Lower lobe of right lung (tissue), 2 donors: ENCODE measurements at regions not wholly inside any gene's neighbourhood (a gene's known extent, or its start where the extent isn't known, plus 50 kb on each side); places are given as distances from the start of the nearest gene placed in this dataset.

Experiments
- ATAC-seq, 2 donors: fragments of 200-7000 bp; cut with Tn5 transposase; one replicate each; pipeline ENCODE4 v1.9.1; 2020 to 2022; ENCODE audit warnings: mild to moderate bottlenecking in 2 of 2, moderate library complexity in 2 of 2
- DNase-seq: peaks from one replicate; pipeline ENCODE4 v3.0.0-alpha.2; 2020
- H3K27ac ChIP-seq: fragments of 200-600 bp; one replicate; pipeline ENCODE4 v1.8.0; 2022
- H3K27me3 ChIP-seq: fragments of 200-600 bp; one replicate; pipeline ENCODE4 v1.8.0; 2022; ENCODE audit warnings: low read depth
- H3K36me3 ChIP-seq: fragments of 200-600 bp; one replicate; pipeline ENCODE4 v1.8.0; 2022; ENCODE audit warnings: mild to moderate bottlenecking
- H3K4me1 ChIP-seq: fragments of 200-600 bp; one replicate; pipeline ENCODE4 v1.8.0; 2022
- H3K4me3 ChIP-seq: fragments of 200-600 bp; one replicate; pipeline ENCODE4 v1.8.0; 2022; ENCODE audit warnings: mild to moderate bottlenecking
- H3K9me3 ChIP-seq: fragments of 200-600 bp; one replicate; pipeline ENCODE4 v1.8.0; 2022
- intact Hi-C: fragments of 100-400 bp; cut with DNase I; formaldehyde crosslinking; loops from one replicate; pipeline ENCODE4 v1.11.0; 2022
- TF ChIP-seq, protein P1 (sequence below): fragments of 200-600 bp; IDR thresholded peaks from one replicate; pipeline ENCODE4 v1.8.0; 2022; ENCODE audit warnings: antibody characterized with exemption, mild to moderate bottlenecking
- donor health status: DM: no; HTN: yes; CAD: no; lungs with severe emphysema.

DNA sequence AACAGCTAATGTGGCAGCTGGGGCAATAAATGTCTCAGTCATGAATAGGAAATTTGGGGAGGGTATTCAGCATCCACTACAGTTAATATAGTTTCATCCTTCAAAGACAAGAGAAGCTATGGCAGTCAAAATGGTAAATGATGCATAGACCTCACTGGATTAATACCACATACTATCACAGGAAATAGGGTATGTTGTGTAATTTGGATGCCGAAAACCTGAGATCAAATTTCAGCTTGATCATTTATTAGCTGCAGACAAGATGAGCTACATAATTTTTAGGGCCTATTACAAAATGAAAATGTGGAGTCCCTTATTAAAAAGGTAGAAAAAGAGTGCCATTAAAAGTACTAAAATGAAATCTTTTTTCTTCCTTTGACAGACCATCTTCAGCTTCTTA lies 112.6 kb upstream of the MTAP start:
- intact Hi-C loops: no loop called here

DNA sequence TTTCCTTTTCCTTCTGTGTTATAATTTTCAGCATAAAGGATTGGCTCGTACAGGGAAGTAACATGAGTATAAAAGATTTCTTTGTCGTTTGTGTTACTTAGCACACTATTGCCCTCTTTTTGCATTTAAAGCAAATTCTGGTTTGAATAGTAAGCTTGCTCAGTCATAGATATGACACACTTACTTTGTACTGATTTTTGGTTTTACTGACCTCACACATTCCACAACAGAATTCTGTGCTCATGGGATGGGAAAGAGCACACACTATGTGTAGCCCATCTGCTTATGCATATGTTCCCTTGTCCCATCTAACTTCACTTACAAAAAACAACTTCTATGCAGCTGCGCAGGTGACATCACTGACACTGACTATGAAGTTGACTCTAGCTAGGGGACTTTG lies 111.9 kb upstream of the MTAP start:
- no peak overlapping the region for H3K4me3 ChIP-seq
- H3K4me1 ChIP-seq: no peaks in the 10 kb centered on the region
- no peak overlapping the region for H3K27ac ChIP-seq
- ATAC-seq (no peak), DNase-seq (no peak)
- H3K27me3 ChIP-seq: peaks cover 6% of the 10 kb centered on the region
- no peaks in the 10 kb centered on the region for H3K9me3 ChIP-seq
- TF ChIP-seq, protein P1, sequence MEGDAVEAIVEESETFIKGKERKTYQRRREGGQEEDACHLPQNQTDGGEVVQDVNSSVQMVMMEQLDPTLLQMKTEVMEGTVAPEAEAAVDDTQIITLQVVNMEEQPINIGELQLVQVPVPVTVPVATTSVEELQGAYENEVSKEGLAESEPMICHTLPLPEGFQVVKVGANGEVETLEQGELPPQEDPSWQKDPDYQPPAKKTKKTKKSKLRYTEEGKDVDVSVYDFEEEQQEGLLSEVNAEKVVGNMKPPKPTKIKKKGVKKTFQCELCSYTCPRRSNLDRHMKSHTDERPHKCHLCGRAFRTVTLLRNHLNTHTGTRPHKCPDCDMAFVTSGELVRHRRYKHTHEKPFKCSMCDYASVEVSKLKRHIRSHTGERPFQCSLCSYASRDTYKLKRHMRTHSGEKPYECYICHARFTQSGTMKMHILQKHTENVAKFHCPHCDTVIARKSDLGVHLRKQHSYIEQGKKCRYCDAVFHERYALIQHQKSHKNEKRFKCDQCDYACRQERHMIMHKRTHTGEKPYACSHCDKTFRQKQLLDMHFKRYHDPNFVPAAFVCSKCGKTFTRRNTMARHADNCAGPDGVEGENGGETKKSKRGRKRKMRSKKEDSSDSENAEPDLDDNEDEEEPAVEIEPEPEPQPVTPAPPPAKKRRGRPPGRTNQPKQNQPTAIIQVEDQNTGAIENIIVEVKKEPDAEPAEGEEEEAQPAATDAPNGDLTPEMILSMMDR: no peak
- intact Hi-C loops: no loop called here
- no peaks in the 10 kb centered on the region for H3K36me3 ChIP-seq

More for the DNA sequence above, 112.6 kb upstream of the MTAP start:
- peaks cover 6% of the 10 kb centered on the region for H3K27me3 ChIP-seq
- no peak for ATAC-seq
- H3K4me3 ChIP-seq: no peak overlapping the region
- TF ChIP-seq, protein P1: no peak
- no peak overlapping the region for H3K27ac ChIP-seq
- no peaks in the 10 kb centered on the region for H3K4me1 ChIP-seq
- H3K9me3 ChIP-seq: no peaks in the 10 kb centered on the region
- H3K36me3 ChIP-seq: no peaks in the 10 kb centered on the region
- no peak for DNase-seq

DNA sequence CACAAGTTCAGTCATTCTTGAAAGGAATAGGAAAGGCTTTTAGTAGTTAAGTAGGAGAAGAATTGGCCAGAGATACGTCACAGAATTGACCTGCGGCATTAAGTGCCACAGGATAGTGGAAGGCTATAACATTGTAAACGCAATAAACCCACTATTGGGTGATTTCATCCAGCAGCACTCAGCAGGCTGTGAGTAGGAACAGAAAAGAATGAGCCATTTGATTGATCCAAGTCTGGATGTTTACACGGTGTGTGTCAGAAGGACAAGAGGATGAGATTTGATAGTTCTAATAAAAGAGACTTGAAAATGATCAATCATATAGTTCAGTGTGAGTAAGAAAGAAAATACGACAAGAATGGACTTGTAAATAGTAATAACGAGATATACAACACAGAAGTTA lies 110.0 kb upstream of the MTAP start:
- Histone ChIP-seq H3K36me3 (no peaks in the 10 kb centered on the region), H3K9me3 (no peaks in the 10 kb centered on the region), H3K4me1 (no peaks in the 10 kb centered on the region), H3K27me3 (peaks cover 6% of the 10 kb centered on the region), H3K27ac (no peak overlapping the region), H3K4me3 (no peak overlapping the region)
- TF ChIP-seq, protein P1: no peak
- DNase-seq (no peak), ATAC-seq (no peak)
- intact Hi-C loops: no loop called here

DNA sequence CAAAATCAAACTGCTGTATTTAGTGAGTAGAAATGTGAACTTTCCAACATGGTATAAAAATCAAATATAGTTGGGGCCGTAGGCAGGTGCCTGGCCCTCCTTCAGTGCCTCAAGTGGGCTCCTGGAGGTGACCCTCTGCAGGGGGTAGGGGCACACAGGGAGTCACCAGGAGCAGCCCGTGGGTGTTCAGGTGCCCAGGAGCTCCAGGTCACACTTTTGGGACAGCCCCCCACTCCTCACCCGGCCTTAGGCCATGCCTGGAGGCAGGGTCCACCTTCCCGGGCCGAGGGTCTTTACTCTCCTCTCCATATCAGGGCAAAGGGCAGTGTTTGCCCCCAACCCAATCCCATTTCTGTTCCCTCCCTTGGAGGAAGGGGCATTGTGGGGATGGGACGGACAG lies 108.0 kb upstream of the MTAP start:
- intact Hi-C loops: no loop called here
- DNase-seq (no peak), ATAC-seq (no peak)
- Histone ChIP-seq H3K27ac (no peak overlapping the region), H3K4me1 (no peaks in the 10 kb centered on the region), H3K27me3 (peaks cover 6% of the 10 kb centered on the region), H3K36me3 (no peaks in the 10 kb centered on the region), H3K4me3 (no peak overlapping the region), H3K9me3 (no peaks in the 10 kb centered on the region)
- TF ChIP-seq, protein P1: no peak

DNA sequence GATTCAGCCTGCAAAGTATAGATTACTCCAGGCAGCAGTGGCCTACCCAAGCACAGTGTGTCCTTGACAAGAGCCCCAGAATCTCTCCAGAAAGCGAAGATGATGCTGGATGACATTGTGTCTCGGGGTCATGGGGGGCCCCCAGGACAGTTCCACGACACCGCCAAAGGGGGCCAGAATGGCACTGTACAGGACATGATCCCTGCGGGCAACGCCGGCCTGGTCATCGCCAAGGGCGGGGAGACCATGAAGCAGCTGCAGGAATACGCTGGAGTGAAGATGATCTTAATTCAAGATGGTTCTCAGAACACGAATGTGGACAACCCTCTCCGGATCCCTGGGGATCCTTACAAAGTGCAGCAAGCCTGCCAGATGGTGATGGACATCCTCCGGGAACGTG lies 107.0 kb upstream of the MTAP start:
- H3K27ac ChIP-seq: no peak overlapping the region

More for the DNA sequence above, 107.0 kb upstream of the MTAP start:
- no peaks in the 10 kb centered on the region for H3K36me3 ChIP-seq
- ATAC-seq (no peak), DNase-seq (no peak)
- no peaks in the 10 kb centered on the region for H3K9me3 ChIP-seq
- peaks cover 6% of the 10 kb centered on the region for H3K27me3 ChIP-seq
- intact Hi-C loops: no loop called here
- no peaks in the 10 kb centered on the region for H3K4me1 ChIP-seq
- TF ChIP-seq, protein P1: no peak
- no peak overlapping the region for H3K4me3 ChIP-seq
